AG04449 (cell line): ENCODE measurements at regions not wholly inside any gene's neighbourhood (a gene's known extent, or its start where the extent isn't known, plus 50 kb on each side); places are given as distances from the start of the nearest gene placed in this dataset.

Experiments used
- CTCF ChIA-PET: fragments of 350-600 bp; formaldehyde crosslinking; extraction: SDS; loops from one replicate; lab custom pipeline; 2021; ENCODE audit warnings: antibody characterized with exemption; lab: Yijun Ruan, JAX
- POLR2A ChIA-PET: fragments of 400-600, 350-600 bp; formaldehyde crosslinking; extraction: SDS; loops from one replicate; lab custom pipeline; 2020; ENCODE audit warnings: antibody characterized with exemption, inconsistent platforms; lab: Yijun Ruan, JAX
- DNase-seq: peaks from one replicate; pipeline ENCODE4 v3.0.0-alpha.2; 2010; ENCODE audit warnings: low read depth, low spot score
- H3K4me3 ChIP-seq: 2 replicates; pipeline ENCODE4 v1.5.1; 2011; ENCODE audit warnings: low read depth, mild to moderate bottlenecking, control low read depth, low read length
- CTCF ChIP-seq: IDR thresholded peaks from one replicate; pipeline ENCODE4 v1.5.1; 2011; ENCODE audit warnings: mild to moderate bottlenecking, moderate library complexity, low read length, control low read depth, inconsistent platforms; ENCODE audit not compliant: insufficient read depth; ENCODE audit errors: missing control alignments

GRCh38 chr3:72307438-72308115, 522.6 kb upstream of the PROK2 start:
- H3K4me3 ChIP-seq: no peak overlapping the region
- TF ChIP-seq CTCF: no peak
- DNase-seq: no peak
- ChIA-PET POLR2A (no interaction called here), CTCF (interaction anchor here (1.1 kb wide), 1 partner anchor 432 kb away, joined by 3 read pairs; no protein-coding TSS in a partner anchor)

- ChIA-PET CTCF (interaction anchor here (1.1 to 1.4 kb wide), 2 partner anchors 431 to 516 kb away, joined by 3 read pairs; no protein-coding TSS in a partner anchor), POLR2A (no interaction called here)
- DNase-seq: no peak
- TF ChIP-seq CTCF: no peak
- no peak overlapping the region for H3K4me3 ChIP-seq
These were observed 521.9 kb upstream of the PROK2 start for GRCh38 chr3:72306800-72307341.

- DNase-seq: no peak
- no peak for TF ChIP-seq CTCF
- no peak overlapping the region for H3K4me3 ChIP-seq
- POLR2A ChIA-PET: interaction anchor here (0.7 kb wide), 1 partner anchor 342 kb away, joined by 3 read pairs; no protein-coding TSS in a partner anchor
- CTCF ChIA-PET: interaction anchor here (1.4 kb wide), 1 partner anchor 428 kb away, joined by 4 read pairs; no protein-coding TSS in a partner anchor
These were observed 519.0 kb upstream of the PROK2 start for GRCh38 chr3:72303926-72304325.

- no peak overlapping the region for H3K4me3 ChIP-seq
- DNase-seq: no peak
- CTCF ChIA-PET: interaction anchor here (1.0 kb wide), 1 partner anchor 520 kb away, joined by 3 read pairs; no protein-coding TSS in a partner anchor
- POLR2A ChIA-PET: no interaction called here
- no peak for TF ChIP-seq CTCF
These were observed 516.8 kb upstream of the PROK2 start for GRCh38 chr3:72301779-72302178.

- no peak for TF ChIP-seq CTCF
- no peak overlapping the region for H3K4me3 ChIP-seq
- ChIA-PET CTCF (no interaction called here), POLR2A (no interaction called here)
- DNase-seq: no peak
These were observed 515.7 kb upstream of the PROK2 start for GRCh38 chr3:72300621-72301020.

GRCh38 chr3:72299823-72300222, 514.9 kb upstream of the PROK2 start:
- ChIA-PET CTCF (no interaction called here), POLR2A (no interaction called here)
- DNase-seq: no peak
- no peak overlapping the region for H3K4me3 ChIP-seq
- TF ChIP-seq CTCF: no peak
